SK-N-SH (cell line): ENCODE measurements at regions not wholly inside any gene's neighbourhood (a gene's known extent, or its start where the extent isn't known, plus 50 kb on each side); places are given as distances from the start of the nearest gene placed in this dataset.

ENCODE experiments used
- CTCF ChIA-PET: fragments of 300-600, 350-600 bp; formaldehyde crosslinking; extraction: SDS; loops from one replicate; lab custom pipeline; 2021; lab: Yijun Ruan, JAX
- POLR2A ChIA-PET: fragments of 350-600 bp; sonication (Branson Sonifier 250); formaldehyde crosslinking; extraction: SDS; loops from one replicate; lab custom pipeline; 2020; ENCODE audit warnings: antibody characterized with exemption, inconsistent platforms; lab: Yijun Ruan, JAX
- DNase-seq: peaks from one replicate; pipeline ENCODE4 v3.0.0; 2012
- H2AFZ ChIP-seq: fragments of 200-600 bp; sonication (generic); 2 replicates; pipeline ENCODE4 v1.8.1; 2016; ENCODE audit warnings: antibody characterized with exemption, mild to moderate bottlenecking, low read depth
- H3F3A ChIP-seq: fragments of 200-600 bp; sonication (generic); replicated peaks from 2 replicates; pipeline ENCODE3; 2016; ENCODE audit warnings: antibody characterized with exemption, mild to moderate bottlenecking; ENCODE audit not compliant: insufficient read depth
- H3K27ac ChIP-seq, 2 experiments: fragments of 200-500 bp in 1 of 2; fragments of 200-600 bp in 1 of 2; sonication (Bioruptor generic) in 1 of 2; sonication (generic), shearing (Covaris generic) in 1 of 2; 2 replicates each; pipeline versions ENCODE4 v1.5.1 to v1.6.1; 2014 to 2016; ENCODE audit warnings: low read depth in 2 of 2, inconsistent platforms in 1 of 2, low read length in 1 of 2, mild to moderate bottlenecking in 1 of 2, mixed read lengths in 1 of 2
- H3K27me3 ChIP-seq: fragments of 200-600 bp; sonication (generic), shearing (Covaris generic); 2 replicates; pipeline ENCODE4 v1.6.1; 2016; ENCODE audit warnings: mixed run types; ENCODE audit not compliant: insufficient read depth
- H3K36me3 ChIP-seq, 2 experiments: fragments of 200-500 bp in 1 of 2; fragments of 200-600 bp in 1 of 2; sonication (Bioruptor generic) in 1 of 2; sonication (generic) in 1 of 2; replicated peaks in 1 of 2; 2 replicates each; pipeline versions ENCODE3 to v1.5.1; 2014 to 2016; ENCODE audit warnings: low read length in 1 of 2, mild to moderate bottlenecking in 1 of 2; ENCODE audit not compliant: insufficient read depth in 2 of 2, control insufficient read depth in 1 of 2
- H3K4me1 ChIP-seq, 2 experiments: fragments of 200-500 bp in 1 of 2; fragments of 200-600 bp in 1 of 2; sonication (Bioruptor generic) in 1 of 2; sonication (generic), shearing (Covaris generic) in 1 of 2; 2 replicates each; pipeline versions ENCODE4 v1.5.1 to v1.6.1; 2014 to 2016; ENCODE audit warnings: low read depth in 1 of 2, low read length in 1 of 2, mixed run types in 1 of 2; ENCODE audit not compliant: insufficient read depth in 2 of 2, control insufficient read depth in 1 of 2
- H3K4me2 ChIP-seq: fragments of 200-600 bp; sonication (generic), shearing (Covaris generic); 2 replicates; pipeline ENCODE4 v1.6.1; 2017; ENCODE audit warnings: mixed run types
- H3K4me3 ChIP-seq, 2 experiments: fragments of 200-500 bp in 1 of 2; fragments of 200-600 bp in 1 of 2; sonication (Bioruptor generic) in 1 of 2; sonication (generic), shearing (Covaris generic) in 1 of 2; 2 replicates each; pipeline versions ENCODE4 v1.5.1 to v1.8.1; 2014 to 2016; ENCODE audit warnings: low read depth in 2 of 2, inconsistent platforms in 1 of 2, low read length in 1 of 2, mild to moderate bottlenecking in 1 of 2, mixed read lengths in 1 of 2, moderate library complexity in 1 of 2
- H3K79me2 ChIP-seq: fragments of 200-600 bp; sonication (generic); 2 replicates; pipeline ENCODE4 v1.8.1; 2017; ENCODE audit warnings: mild to moderate bottlenecking; ENCODE audit not compliant: insufficient read depth
- H3K9ac ChIP-seq: fragments of 200-600 bp; sonication (generic); 2 replicates; pipeline ENCODE4 v1.6.1; 2017; ENCODE audit warnings: mixed run types
- H3K9me2 ChIP-seq: fragments of 200-600 bp; sonication (generic); 2 replicates; pipeline ENCODE4 v1.6.1; 2017; ENCODE audit warnings: mixed run types
- H3K9me3 ChIP-seq: fragments of 200-600 bp; sonication (generic); 2 replicates; pipeline ENCODE4 v1.6.1; 2017; ENCODE audit warnings: mixed run types, mild to moderate bottlenecking, moderate library complexity
- H4K20me1 ChIP-seq: fragments of 200-600 bp; sonication (generic); 2 replicates; pipeline ENCODE4 v1.6.1; 2017; ENCODE audit warnings: mild to moderate bottlenecking, mixed run types; ENCODE audit not compliant: insufficient read depth
- CHD2 ChIP-seq: fragments of 150-350 bp; IDR thresholded peaks from 2 replicates; pipeline ENCODE4 v1.6.1; 2018; ENCODE audit warnings: low read length; ENCODE audit not compliant: partially characterized antibody
- ELF1 ChIP-seq: IDR thresholded peaks from 2 replicates; pipeline ENCODE4 v1.4.0; 2012
- EZH2phosphoT487 ChIP-seq: fragments of 200-600 bp; sonication (generic); IDR thresholded peaks from 2 replicates; pipeline ENCODE4 v1.6.1; 2017; ENCODE audit warnings: low read depth, mixed run types, mild to moderate bottlenecking, antibody characterized with exemption, moderate library complexity, borderline replicate concordance
- FOSL2 ChIP-seq: IDR thresholded peaks from 2 replicates; pipeline ENCODE4 v1.4.0; 2012; ENCODE audit warnings: low read depth, mild to moderate bottlenecking, moderate library complexity, borderline replicate concordance
- FOXJ3 ChIP-seq: sonication (generic); formaldehyde crosslinking; IDR thresholded peaks from 2 replicates; pipeline ENCODE4 v1.5.1; 2020; ENCODE audit warnings: mild to moderate bottlenecking, missing genetic modification reagents
- FOXM1 ChIP-seq: IDR thresholded peaks from 2 replicates; pipeline ENCODE4 v1.4.0; 2012; ENCODE audit warnings: low read depth, mild to moderate bottlenecking
- GABPA ChIP-seq: IDR thresholded peaks from 2 replicates; pipeline ENCODE4 v1.4.0; 2012; ENCODE audit warnings: low read depth, mild to moderate bottlenecking
- GATA2 ChIP-seq: sonication (generic); formaldehyde crosslinking; IDR thresholded peaks from 2 replicates; pipeline ENCODE4 v1.5.0; 2020; ENCODE audit warnings: mild to moderate bottlenecking, missing genetic modification reagents
- NRF1 ChIP-seq: IDR thresholded peaks from 2 replicates; pipeline ENCODE4 v1.6.1; 2012; ENCODE audit warnings: low read depth, mild to moderate bottlenecking, low read length
- RCOR1 ChIP-seq: fragments of 150-350 bp; IDR thresholded peaks from 2 replicates; pipeline ENCODE4 v1.6.1; 2017; ENCODE audit warnings: antibody characterized with exemption, low read length
- RXRA ChIP-seq: IDR thresholded peaks from 2 replicates; pipeline ENCODE4 v1.4.0; 2012; ENCODE audit warnings: low read depth, mild to moderate bottlenecking, borderline replicate concordance
- SIN3A ChIP-seq: IDR thresholded peaks from 2 replicates; pipeline ENCODE4 v1.6.1; 2012; ENCODE audit warnings: low read depth, mild to moderate bottlenecking, low read length, moderate library complexity, borderline replicate concordance
- SMC3 ChIP-seq: IDR thresholded peaks from 2 replicates; pipeline ENCODE4 v1.6.1; 2012; ENCODE audit warnings: low read depth, low read length, improper control_type of control experiment
- YY1 ChIP-seq: IDR thresholded peaks from 2 replicates; pipeline ENCODE4 v1.4.0; 2012; ENCODE audit warnings: low read depth, mild to moderate bottlenecking
- WGBS: methylation state at CpG from one replicate; pipeline ENCODE4 v1.1.6; 2017; ENCODE audit warnings: low lambda C conversion rate; 5-methylcytosine and 5-hydroxymethylcytosine counted together
- TF ChIP-seq, protein P1 (sequence below): IDR thresholded peaks from 2 replicates; pipeline ENCODE4 v1.4.0; 2012; ENCODE audit warnings: low read depth, borderline replicate concordance
- TF ChIP-seq, protein P2 (sequence below): IDR thresholded peaks from 2 replicates; pipeline ENCODE4; 2012
- TF ChIP-seq, protein P3 (sequence below): fragments of 150-350 bp; IDR thresholded peaks from 2 replicates; pipeline ENCODE4 v1.6.1; 2017; ENCODE audit warnings: antibody characterized with exemption, low read length, low read depth, borderline replicate concordance
- TF ChIP-seq, protein P4 (sequence below): IDR thresholded peaks from 2 replicates; pipeline ENCODE4 v1.6.1; 2012; ENCODE audit warnings: mild to moderate bottlenecking, low read depth, low read length, moderate library complexity
- TF ChIP-seq, protein P5 (sequence below): fragments of 150-350 bp; IDR thresholded peaks from 2 replicates; pipeline ENCODE4 v1.6.1; 2016; ENCODE audit warnings: mild to moderate bottlenecking, low read depth, low read length
- TF ChIP-seq, protein P6 (sequence below): IDR thresholded peaks from 2 replicates; pipeline ENCODE4 v1.4.0; 2012; ENCODE audit warnings: low read depth

DNA sequence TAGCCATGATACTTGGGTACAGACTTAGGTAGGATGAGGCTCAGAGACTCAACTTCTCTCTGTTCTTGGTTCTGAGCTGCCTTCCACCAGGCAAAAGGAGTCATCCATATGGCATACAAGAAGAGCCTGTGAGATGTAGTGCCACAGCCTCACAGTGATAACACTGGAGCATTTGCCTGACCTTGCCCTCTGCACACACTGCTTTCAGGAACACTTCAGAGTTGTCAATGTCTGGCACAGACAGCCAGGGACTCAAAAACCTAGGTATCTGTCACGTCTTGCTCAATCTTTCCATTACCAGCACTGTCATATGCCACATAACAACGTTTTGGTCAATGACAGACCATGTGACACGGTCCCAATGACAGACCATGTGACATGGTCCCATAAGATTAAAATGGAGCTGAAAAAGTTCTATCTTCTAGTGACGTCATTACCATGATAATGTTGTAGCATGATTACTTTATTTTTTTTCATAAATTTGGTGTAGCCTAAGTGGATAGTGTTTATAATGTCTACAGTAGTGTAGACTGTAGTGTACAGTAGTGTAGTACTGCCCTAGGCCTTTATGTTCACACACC, 199.9 kb upstream of the CTTNBP2NL start:
- 3% methylated on average over 4 of the region's 4 CpGs for WGBS
- POLR2A ChIA-PET = no interaction called here
- TF ChIP-seq NRF1 = no peak
- TF ChIP-seq GABPA = no peak
- TF ChIP-seq, protein P1, sequence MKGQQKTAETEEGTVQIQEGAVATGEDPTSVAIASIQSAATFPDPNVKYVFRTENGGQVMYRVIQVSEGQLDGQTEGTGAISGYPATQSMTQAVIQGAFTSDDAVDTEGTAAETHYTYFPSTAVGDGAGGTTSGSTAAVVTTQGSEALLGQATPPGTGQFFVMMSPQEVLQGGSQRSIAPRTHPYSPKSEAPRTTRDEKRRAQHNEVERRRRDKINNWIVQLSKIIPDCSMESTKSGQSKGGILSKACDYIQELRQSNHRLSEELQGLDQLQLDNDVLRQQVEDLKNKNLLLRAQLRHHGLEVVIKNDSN = no peak
- no peak for TF ChIP-seq RXRA
- TF ChIP-seq, protein P2, sequence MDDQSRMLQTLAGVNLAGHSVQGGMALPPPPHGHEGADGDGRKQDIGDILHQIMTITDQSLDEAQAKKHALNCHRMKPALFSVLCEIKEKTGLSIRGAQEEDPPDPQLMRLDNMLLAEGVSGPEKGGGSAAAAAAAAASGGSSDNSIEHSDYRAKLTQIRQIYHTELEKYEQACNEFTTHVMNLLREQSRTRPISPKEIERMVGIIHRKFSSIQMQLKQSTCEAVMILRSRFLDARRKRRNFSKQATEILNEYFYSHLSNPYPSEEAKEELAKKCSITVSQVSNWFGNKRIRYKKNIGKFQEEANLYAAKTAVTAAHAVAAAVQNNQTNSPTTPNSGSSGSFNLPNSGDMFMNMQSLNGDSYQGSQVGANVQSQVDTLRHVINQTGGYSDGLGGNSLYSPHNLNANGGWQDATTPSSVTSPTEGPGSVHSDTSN = no peak
- TF ChIP-seq, protein P3, sequence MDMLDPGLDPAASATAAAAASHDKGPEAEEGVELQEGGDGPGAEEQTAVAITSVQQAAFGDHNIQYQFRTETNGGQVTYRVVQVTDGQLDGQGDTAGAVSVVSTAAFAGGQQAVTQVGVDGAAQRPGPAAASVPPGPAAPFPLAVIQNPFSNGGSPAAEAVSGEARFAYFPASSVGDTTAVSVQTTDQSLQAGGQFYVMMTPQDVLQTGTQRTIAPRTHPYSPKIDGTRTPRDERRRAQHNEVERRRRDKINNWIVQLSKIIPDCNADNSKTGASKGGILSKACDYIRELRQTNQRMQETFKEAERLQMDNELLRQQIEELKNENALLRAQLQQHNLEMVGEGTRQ = no peak
- no peak for TF ChIP-seq FOSL2
- TF ChIP-seq CHD2 = no peak
- TF ChIP-seq, protein P4, sequence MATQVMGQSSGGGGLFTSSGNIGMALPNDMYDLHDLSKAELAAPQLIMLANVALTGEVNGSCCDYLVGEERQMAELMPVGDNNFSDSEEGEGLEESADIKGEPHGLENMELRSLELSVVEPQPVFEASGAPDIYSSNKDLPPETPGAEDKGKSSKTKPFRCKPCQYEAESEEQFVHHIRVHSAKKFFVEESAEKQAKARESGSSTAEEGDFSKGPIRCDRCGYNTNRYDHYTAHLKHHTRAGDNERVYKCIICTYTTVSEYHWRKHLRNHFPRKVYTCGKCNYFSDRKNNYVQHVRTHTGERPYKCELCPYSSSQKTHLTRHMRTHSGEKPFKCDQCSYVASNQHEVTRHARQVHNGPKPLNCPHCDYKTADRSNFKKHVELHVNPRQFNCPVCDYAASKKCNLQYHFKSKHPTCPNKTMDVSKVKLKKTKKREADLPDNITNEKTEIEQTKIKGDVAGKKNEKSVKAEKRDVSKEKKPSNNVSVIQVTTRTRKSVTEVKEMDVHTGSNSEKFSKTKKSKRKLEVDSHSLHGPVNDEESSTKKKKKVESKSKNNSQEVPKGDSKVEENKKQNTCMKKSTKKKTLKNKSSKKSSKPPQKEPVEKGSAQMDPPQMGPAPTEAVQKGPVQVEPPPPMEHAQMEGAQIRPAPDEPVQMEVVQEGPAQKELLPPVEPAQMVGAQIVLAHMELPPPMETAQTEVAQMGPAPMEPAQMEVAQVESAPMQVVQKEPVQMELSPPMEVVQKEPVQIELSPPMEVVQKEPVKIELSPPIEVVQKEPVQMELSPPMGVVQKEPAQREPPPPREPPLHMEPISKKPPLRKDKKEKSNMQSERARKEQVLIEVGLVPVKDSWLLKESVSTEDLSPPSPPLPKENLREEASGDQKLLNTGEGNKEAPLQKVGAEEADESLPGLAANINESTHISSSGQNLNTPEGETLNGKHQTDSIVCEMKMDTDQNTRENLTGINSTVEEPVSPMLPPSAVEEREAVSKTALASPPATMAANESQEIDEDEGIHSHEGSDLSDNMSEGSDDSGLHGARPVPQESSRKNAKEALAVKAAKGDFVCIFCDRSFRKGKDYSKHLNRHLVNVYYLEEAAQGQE = no peak
- TF ChIP-seq, protein P5, sequence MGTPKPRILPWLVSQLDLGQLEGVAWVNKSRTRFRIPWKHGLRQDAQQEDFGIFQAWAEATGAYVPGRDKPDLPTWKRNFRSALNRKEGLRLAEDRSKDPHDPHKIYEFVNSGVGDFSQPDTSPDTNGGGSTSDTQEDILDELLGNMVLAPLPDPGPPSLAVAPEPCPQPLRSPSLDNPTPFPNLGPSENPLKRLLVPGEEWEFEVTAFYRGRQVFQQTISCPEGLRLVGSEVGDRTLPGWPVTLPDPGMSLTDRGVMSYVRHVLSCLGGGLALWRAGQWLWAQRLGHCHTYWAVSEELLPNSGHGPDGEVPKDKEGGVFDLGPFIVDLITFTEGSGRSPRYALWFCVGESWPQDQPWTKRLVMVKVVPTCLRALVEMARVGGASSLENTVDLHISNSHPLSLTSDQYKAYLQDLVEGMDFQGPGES = no peak
- TF ChIP-seq YY1 = no peak
- TF ChIP-seq GATA2 (CRISPR knock-in tag) = no peak
- no peak for TF ChIP-seq EZH2phosphoT487
- TF ChIP-seq SIN3A = no peak
- no peak for TF ChIP-seq RCOR1
- no peak for TF ChIP-seq FOXJ3 (CRISPR knock-in tag)
- TF ChIP-seq, protein P6, sequence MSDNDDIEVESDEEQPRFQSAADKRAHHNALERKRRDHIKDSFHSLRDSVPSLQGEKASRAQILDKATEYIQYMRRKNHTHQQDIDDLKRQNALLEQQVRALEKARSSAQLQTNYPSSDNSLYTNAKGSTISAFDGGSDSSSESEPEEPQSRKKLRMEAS = no peak
- TF ChIP-seq ELF1 = no peak
- TF ChIP-seq SMC3 = no peak
- no peak for TF ChIP-seq FOXM1

More for the DNA sequence above, 199.9 kb upstream of the CTTNBP2NL start:
- Histone ChIP-seq H3F3A (no peaks in the 10 kb centered on the region), H3K4me3 (no peak overlapping the region), H2AFZ (no peak overlapping the region), H4K20me1 (no peaks in the 10 kb centered on the region), H3K27me3 (no peaks in the 10 kb centered on the region), H3K9me3 (no peaks in the 10 kb centered on the region), H3K9me2 (no peaks in the 10 kb centered on the region), H3K36me3 (no peaks in the 10 kb centered on the region), H3K4me2 (no peak overlapping the region), H3K9ac (no peak overlapping the region), H3K79me2 (no peaks in the 10 kb centered on the region), H3K4me1 (no peaks in the 10 kb centered on the region), H3K27ac (no peak overlapping the region)
- no peak for DNase-seq
- CTCF ChIA-PET = no interaction called here
